GM23338 (cell line): ENCODE measurements at regions not wholly inside any gene's neighbourhood (a gene's known extent, or its start where the extent isn't known, plus 50 kb on each side); places are given as distances from the start of the nearest gene placed in this dataset.

Experiments
- ATAC-seq: fragments of 200-7000 bp; cut with Tn5 transposase; 3 replicates; pipeline ENCODE4 v1.9.1; 2020
- DNase-seq: peaks from one replicate; pipeline ENCODE4 v3.0.0-alpha.2; 2015; ENCODE audit warnings: low spot score
- H2AFZ ChIP-seq: fragments of 200-600 bp; sonication (generic); 2 replicates; pipeline ENCODE4 v1.8.0; 2016; ENCODE audit warnings: antibody characterized with exemption, mild to moderate bottlenecking, moderate library complexity
- H3F3A ChIP-seq: fragments of 200-600 bp; sonication (generic); replicated peaks from 2 replicates; pipeline ENCODE4 v1.8.0; 2017; ENCODE audit warnings: antibody characterized with exemption, mixed run types, low read depth
- H3K27ac ChIP-seq: fragments of 200-600 bp; sonication (generic); 2 replicates; pipeline ENCODE4 v1.6.1; 2016; ENCODE audit warnings: low read depth
- H3K27me3 ChIP-seq: fragments of 200-600 bp; sonication (generic); 2 replicates; pipeline ENCODE4 v1.8.0; 2016; ENCODE audit warnings: mild to moderate bottlenecking, mixed run types, moderate library complexity; ENCODE audit not compliant: insufficient read depth
- H3K36me3 ChIP-seq: fragments of 200-600 bp; sonication (generic); 2 replicates; pipeline ENCODE4 v1.8.0; 2016; ENCODE audit warnings: mild to moderate bottlenecking; ENCODE audit not compliant: insufficient read depth
- H3K4me1 ChIP-seq: fragments of 200-600 bp; sonication (generic); 2 replicates; pipeline ENCODE4 v1.8.0; 2016; ENCODE audit warnings: mild to moderate bottlenecking, moderate library complexity; ENCODE audit not compliant: insufficient read depth
- H3K4me2 ChIP-seq: fragments of 200-600 bp; sonication (generic); 2 replicates; pipeline ENCODE4 v1.7.1; 2017; ENCODE audit warnings: mixed run types
- H3K4me3 ChIP-seq: fragments of 200-600 bp; sonication (generic); 2 replicates; pipeline ENCODE4 v1.6.1; 2016; ENCODE audit warnings: mixed run types
- H3K79me2 ChIP-seq: fragments of 200-600 bp; sonication (generic); replicated peaks from 2 replicates; pipeline ENCODE4 v1.8.0; 2017; ENCODE audit warnings: mild to moderate bottlenecking; ENCODE audit not compliant: insufficient read depth
- H3K9me2 ChIP-seq: fragments of 200-600 bp; sonication (generic); 2 replicates; pipeline ENCODE4 v1.8.0; 2017; ENCODE audit not compliant: insufficient read depth
- H4K20me1 ChIP-seq: fragments of 200-600 bp; sonication (generic); replicated peaks from 2 replicates; pipeline ENCODE4 v1.8.0; 2017; ENCODE audit warnings: mild to moderate bottlenecking; ENCODE audit not compliant: insufficient read depth
- H3K27ac Mint-ChIP-seq: 2 replicates; pipeline ENCODE4 v1.8.0; 2020; ENCODE audit warnings: inconsistent platforms, mild to moderate bottlenecking, moderate library complexity, mixed read lengths
- H3K27me3 Mint-ChIP-seq: 3 replicates; pipeline ENCODE4 v1.8.0; 2022; ENCODE audit warnings: low read depth, mild to moderate bottlenecking, moderate library complexity, mixed read lengths, inconsistent platforms; ENCODE audit not compliant: insufficient read depth, poor library complexity
- H3K36me3 Mint-ChIP-seq: 3 replicates; pipeline ENCODE4 v1.8.0; 2021; ENCODE audit warnings: low read depth, mild to moderate bottlenecking, inconsistent platforms, moderate library complexity, mixed read lengths
- H3K4me1 Mint-ChIP-seq: 3 replicates; pipeline ENCODE4 v1.8.0; 2020; ENCODE audit warnings: mild to moderate bottlenecking, inconsistent platforms, mixed read lengths
- H3K4me3 Mint-ChIP-seq: 3 replicates; pipeline ENCODE4 v1.8.0; 2021; ENCODE audit warnings: moderate library complexity, mild to moderate bottlenecking, inconsistent platforms, mixed read lengths
- H3K9me3 Mint-ChIP-seq: 3 replicates; pipeline ENCODE4 v1.8.0; 2020; ENCODE audit warnings: moderate library complexity, mild to moderate bottlenecking, inconsistent platforms, mixed read lengths
- CREB1 ChIP-seq: fragments of 250-450 bp; sonication (Bioruptor Pico); IDR thresholded peaks from 2 replicates; pipeline ENCODE4 v1.5.0; 2020; ENCODE audit warnings: low read depth, mild to moderate bottlenecking, moderate library complexity
- EZH2 ChIP-seq: fragments of 200-600 bp; sonication (generic); IDR thresholded peaks from one replicate; pipeline ENCODE4 v1.8.0; 2017; ENCODE audit warnings: antibody characterized with exemption, mild to moderate bottlenecking, low read depth; ENCODE audit not compliant: unreplicated experiment
- EZH2phosphoT487 ChIP-seq: fragments of 200-600 bp; sonication (generic); IDR thresholded peaks from one replicate; pipeline ENCODE4 v1.8.1; 2018; ENCODE audit warnings: antibody characterized with exemption; ENCODE audit not compliant: unreplicated experiment
- JUNB ChIP-seq: IDR thresholded peaks from one replicate; pipeline ENCODE4 v1.6.1; 2016; ENCODE audit warnings: antibody characterized with exemption; ENCODE audit not compliant: unreplicated experiment
- NANOG ChIP-seq: IDR thresholded peaks from 2 replicates; pipeline ENCODE4 v1.6.1; 2016; ENCODE audit warnings: antibody characterized with exemption, borderline replicate concordance
- POLR2AphosphoS5 ChIP-seq: IDR thresholded peaks from 2 replicates; pipeline ENCODE4 v1.6.1; 2016; ENCODE audit warnings: antibody characterized with exemption, low read depth
- REST ChIP-seq: IDR thresholded peaks from one replicate; pipeline ENCODE4 v1.6.1; 2018; ENCODE audit warnings: antibody characterized with exemption; ENCODE audit not compliant: unreplicated experiment
- STAT1 ChIP-seq: IDR thresholded peaks from one replicate; pipeline ENCODE4 v1.6.1; 2016; ENCODE audit warnings: antibody characterized with exemption; ENCODE audit not compliant: unreplicated experiment
- ZNF114 ChIP-seq: fragments of 250-450 bp; sonication (Bioruptor Pico); IDR thresholded peaks from 2 replicates; pipeline ENCODE4 v1.5.0; 2020; ENCODE audit warnings: mild to moderate bottlenecking, moderate library complexity
- ZNF331 ChIP-seq: fragments of 250-450 bp; sonication (Bioruptor Pico); IDR thresholded peaks from 2 replicates; pipeline ENCODE4 v1.5.0; 2020; ENCODE audit warnings: low read depth, mild to moderate bottlenecking, moderate library complexity
- TF ChIP-seq, protein P1 (sequence below): fragments of 250-450 bp; sonication (Bioruptor Pico); IDR thresholded peaks from 2 replicates; pipeline ENCODE4 v1.5.0; 2020; ENCODE audit warnings: mild to moderate bottlenecking, moderate library complexity
- TF ChIP-seq, protein P2 (sequence below), 2 experiments: fragments of 200-600 bp in 1 of 2; sonication (generic) in 1 of 2; conservative IDR thresholded peaks; 2 replicates each; pipeline versions ENCODE4 v1.5.1 to v1.6.1; 2016 to 2017; ENCODE audit warnings: antibody characterized with exemption in 2 of 2, low read depth in 2 of 2, mild to moderate bottlenecking in 2 of 2, moderate library complexity in 1 of 2
- TF ChIP-seq, protein P3 (sequence below): IDR thresholded peaks from 2 replicates; pipeline ENCODE4 v1.6.1; 2016; ENCODE audit warnings: antibody characterized with exemption

DNA sequence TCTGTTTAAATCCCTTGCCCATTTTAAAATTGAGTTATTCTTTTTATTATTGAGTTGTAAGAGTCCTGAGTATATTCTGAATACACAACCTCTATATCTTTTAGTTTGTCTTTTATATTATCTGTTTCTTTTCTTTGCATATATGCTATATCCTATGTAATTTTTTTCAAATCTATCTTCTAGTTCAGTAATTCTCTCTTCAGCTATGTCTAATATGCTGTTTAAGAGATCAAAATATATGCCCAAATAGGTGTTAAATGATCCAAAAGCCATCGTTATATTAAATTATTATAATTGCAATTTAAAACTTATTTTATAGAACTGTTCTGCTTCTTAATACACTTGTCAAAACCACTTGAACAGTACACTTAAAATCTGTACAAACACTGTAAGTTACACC, 107.4 kb upstream of the TSPAN5 start:
- H3K27me3 ChIP-seq, result no peaks in the 10 kb centered on the region
- peaks cover 2% of the 10 kb centered on the region for H3K27me3 Mint-ChIP-seq
- no peak overlapping the region for H3K27ac ChIP-seq
- H3K9me2 ChIP-seq, result no peaks in the 10 kb centered on the region
- H3K36me3 ChIP-seq, result no peaks in the 10 kb centered on the region
- H3K27ac Mint-ChIP-seq, result no peak overlapping the region
- TF ChIP-seq ZNF331 (CRISPR knock-in tag) (no peak), POLR2AphosphoS5 (no peak), ZNF114 (CRISPR knock-in tag) (no peak), NANOG (no peak), REST (no peak), EZH2 (no peak), CREB1 (CRISPR knock-in tag) (no peak), JUNB (no peak), STAT1 (no peak), EZH2phosphoT487 (no peak)
- TF ChIP-seq, protein P1, sequence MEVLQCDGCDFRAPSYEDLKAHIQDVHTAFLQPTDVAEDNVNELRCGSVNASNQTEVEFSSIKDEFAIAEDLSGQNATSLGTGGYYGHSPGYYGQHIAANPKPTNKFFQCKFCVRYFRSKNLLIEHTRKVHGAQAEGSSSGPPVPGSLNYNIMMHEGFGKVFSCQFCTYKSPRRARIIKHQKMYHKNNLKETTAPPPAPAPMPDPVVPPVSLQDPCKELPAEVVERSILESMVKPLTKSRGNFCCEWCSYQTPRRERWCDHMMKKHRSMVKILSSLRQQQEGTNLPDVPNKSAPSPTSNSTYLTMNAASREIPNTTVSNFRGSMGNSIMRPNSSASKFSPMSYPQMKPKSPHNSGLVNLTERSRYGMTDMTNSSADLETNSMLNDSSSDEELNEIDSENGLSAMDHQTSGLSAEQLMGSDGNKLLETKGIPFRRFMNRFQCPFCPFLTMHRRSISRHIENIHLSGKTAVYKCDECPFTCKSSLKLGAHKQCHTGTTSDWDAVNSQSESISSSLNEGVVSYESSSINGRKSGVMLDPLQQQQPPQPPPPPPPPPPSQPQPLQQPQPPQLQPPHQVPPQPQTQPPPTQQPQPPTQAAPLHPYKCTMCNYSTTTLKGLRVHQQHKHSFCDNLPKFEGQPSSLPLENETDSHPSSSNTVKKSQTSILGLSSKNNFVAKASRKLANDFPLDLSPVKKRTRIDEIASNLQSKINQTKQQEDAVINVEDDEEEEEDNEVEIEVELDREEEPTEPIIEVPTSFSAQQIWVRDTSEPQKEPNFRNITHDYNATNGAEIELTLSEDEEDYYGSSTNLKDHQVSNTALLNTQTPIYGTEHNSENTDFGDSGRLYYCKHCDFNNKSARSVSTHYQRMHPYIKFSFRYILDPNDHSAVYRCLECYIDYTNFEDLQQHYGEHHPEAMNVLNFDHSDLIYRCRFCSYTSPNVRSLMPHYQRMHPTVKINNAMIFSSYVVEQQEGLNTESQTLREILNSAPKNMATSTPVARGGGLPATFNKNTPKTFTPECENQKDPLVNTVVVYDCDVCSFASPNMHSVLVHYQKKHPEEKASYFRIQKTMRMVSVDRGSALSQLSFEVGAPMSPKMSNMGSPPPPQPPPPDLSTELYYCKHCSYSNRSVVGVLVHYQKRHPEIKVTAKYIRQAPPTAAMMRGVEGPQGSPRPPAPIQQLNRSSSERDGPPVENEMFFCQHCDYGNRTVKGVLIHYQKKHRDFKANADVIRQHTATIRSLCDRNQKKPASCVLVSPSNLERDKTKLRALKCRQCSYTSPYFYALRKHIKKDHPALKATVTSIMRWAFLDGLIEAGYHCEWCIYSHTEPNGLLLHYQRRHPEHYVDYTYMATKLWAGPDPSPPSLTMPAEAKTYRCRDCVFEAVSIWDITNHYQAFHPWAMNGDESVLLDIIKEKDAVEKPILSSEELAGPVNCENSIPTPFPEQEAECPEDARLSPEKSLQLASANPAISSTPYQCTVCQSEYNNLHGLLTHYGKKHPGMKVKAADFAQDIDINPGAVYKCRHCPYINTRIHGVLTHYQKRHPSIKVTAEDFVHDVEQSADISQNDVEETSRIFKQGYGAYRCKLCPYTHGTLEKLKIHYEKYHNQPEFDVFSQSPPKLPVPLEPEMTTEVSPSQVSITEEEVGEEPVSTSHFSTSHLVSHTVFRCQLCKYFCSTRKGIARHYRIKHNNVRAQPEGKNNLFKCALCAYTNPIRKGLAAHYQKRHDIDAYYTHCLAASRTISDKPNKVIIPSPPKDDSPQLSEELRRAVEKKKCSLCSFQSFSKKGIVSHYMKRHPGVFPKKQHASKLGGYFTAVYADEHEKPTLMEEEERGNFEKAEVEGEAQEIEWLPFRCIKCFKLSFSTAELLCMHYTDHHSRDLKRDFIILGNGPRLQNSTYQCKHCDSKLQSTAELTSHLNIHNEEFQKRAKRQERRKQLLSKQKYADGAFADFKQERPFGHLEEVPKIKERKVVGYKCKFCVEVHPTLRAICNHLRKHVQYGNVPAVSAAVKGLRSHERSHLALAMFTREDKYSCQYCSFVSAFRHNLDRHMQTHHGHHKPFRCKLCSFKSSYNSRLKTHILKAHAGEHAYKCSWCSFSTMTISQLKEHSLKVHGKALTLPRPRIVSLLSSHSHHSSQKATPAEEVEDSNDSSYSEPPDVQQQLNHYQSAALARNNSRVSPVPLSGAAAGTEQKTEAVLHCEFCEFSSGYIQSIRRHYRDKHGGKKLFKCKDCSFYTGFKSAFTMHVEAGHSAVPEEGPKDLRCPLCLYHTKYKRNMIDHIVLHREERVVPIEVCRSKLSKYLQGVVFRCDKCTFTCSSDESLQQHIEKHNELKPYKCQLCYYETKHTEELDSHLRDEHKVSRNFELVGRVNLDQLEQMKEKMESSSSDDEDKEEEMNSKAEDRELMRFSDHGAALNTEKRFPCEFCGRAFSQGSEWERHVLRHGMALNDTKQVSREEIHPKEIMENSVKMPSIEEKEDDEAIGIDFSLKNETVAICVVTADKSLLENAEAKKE, result no peak
- TF ChIP-seq, protein P2, sequence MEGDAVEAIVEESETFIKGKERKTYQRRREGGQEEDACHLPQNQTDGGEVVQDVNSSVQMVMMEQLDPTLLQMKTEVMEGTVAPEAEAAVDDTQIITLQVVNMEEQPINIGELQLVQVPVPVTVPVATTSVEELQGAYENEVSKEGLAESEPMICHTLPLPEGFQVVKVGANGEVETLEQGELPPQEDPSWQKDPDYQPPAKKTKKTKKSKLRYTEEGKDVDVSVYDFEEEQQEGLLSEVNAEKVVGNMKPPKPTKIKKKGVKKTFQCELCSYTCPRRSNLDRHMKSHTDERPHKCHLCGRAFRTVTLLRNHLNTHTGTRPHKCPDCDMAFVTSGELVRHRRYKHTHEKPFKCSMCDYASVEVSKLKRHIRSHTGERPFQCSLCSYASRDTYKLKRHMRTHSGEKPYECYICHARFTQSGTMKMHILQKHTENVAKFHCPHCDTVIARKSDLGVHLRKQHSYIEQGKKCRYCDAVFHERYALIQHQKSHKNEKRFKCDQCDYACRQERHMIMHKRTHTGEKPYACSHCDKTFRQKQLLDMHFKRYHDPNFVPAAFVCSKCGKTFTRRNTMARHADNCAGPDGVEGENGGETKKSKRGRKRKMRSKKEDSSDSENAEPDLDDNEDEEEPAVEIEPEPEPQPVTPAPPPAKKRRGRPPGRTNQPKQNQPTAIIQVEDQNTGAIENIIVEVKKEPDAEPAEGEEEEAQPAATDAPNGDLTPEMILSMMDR (conservative IDR thresholded peaks at IDR 0.05; ENCODE audit: low read depth in 2 of 2), result no peak
- TF ChIP-seq, protein P3, sequence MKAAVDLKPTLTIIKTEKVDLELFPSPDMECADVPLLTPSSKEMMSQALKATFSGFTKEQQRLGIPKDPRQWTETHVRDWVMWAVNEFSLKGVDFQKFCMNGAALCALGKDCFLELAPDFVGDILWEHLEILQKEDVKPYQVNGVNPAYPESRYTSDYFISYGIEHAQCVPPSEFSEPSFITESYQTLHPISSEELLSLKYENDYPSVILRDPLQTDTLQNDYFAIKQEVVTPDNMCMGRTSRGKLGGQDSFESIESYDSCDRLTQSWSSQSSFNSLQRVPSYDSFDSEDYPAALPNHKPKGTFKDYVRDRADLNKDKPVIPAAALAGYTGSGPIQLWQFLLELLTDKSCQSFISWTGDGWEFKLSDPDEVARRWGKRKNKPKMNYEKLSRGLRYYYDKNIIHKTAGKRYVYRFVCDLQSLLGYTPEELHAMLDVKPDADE, result no peak
- no peak overlapping the region for H2AFZ ChIP-seq
- no peaks in the 10 kb centered on the region for H3F3A ChIP-seq
- H4K20me1 ChIP-seq, result no peaks in the 10 kb centered on the region
- no peaks in the 10 kb centered on the region for H3K4me1 ChIP-seq
- H3K9me3 Mint-ChIP-seq, result peaks cover 14% of the 10 kb centered on the region
- peaks cover 8% of the 10 kb centered on the region; the same call in 2 of the 3 replicates for H3K36me3 Mint-ChIP-seq
- no peak overlapping the region for H3K4me3 ChIP-seq
- no peaks in the 10 kb centered on the region for H3K79me2 ChIP-seq
- peaks cover 6% of the 10 kb centered on the region; the same call in 2 of the 3 replicates for H3K4me1 Mint-ChIP-seq
- DNase-seq (no peak), ATAC-seq (no peak)
- H3K4me2 ChIP-seq, result no peak overlapping the region
- no peak overlapping the region for H3K4me3 Mint-ChIP-seq
